ENCODE measurements at regions not wholly inside any gene's neighbourhood (a gene's known extent, or its start where the extent isn't known, plus 50 kb on each side); places are given as distances from the start of the nearest gene placed in this dataset.
"Not testable (repeated sequence)": the region's sequence is repeated elsewhere in the genome, so short reads cannot be mapped to it uniquely, and the experiment has no call there.

DNA sequence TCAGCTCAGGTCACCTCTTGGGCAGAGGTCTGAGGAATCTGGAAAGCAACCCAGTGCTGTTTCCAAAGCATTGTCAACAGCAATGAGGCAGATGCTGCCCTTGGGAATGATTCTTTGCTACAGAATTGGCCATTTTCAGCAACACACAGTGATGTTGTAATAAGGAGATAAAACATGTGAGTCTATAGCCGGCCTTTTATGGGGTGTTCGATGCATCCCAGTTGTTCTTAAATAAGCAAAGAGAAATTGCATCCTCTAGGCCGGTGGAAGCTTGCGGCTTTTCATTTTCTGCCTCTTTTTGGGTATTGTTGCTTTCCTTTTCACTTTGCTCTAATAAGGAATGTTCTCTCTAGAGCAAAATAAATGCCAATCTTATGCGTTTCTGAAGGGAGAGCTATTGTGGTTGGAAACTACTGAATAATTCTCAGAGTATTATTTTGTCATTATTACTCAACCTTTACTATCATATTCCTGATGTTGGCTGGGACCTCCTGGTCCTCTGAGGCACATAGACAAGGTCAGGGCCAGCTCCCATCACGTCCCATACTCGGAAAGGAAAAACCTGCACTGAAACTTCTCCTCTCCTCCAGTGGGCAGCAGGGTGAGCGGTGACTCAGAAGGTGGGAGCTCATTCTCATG, 214.2 kb downstream of the CDH26 start:
- DNase-seq: no peak

GRCh38 chr20:60177080-60177479, 218.9 kb downstream of the CDH26 start:
- DNase-seq: no peak

- no peak for DNase-seq
Measured at GRCh38 chr20:60180986-60181385, 222.8 kb downstream of the CDH26 start.

- no peak for DNase-seq
Measured at GRCh38 chr20:60186412-60186811, 228.2 kb downstream of the CDH26 start.

- no peak for DNase-seq
Measured at GRCh38 chr20:60187683-60188082, 229.5 kb downstream of the CDH26 start.

DNA sequence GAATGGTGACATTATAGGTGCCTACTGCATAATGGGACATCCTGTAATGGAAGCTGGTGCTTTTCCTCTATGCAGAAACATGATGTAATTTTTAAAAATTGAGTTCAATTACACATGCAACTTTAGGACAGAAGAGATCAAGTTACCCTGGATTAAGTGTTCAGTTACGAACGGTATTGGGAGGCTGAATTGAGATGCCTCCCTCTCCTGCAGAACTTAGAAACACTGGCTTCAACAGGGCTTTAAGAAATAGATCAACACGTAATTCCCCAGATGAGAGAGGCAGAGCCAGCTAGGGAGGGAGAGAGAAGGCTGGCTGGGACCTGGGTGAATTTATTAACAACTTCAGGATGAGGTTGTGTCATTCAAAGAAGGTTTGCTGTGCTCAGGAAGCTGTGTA, 232.8 kb downstream of the CDH26 start:
- no peak for DNase-seq

- no peak for DNase-seq
Measured at GRCh38 chr20:60192326-60192725, 234.1 kb downstream of the CDH26 start.

- DNase-seq: not testable (repeated sequence)
Measured at GRCh38 chr20:60199132-60199531, 240.9 kb downstream of the CDH26 start.

DNA sequence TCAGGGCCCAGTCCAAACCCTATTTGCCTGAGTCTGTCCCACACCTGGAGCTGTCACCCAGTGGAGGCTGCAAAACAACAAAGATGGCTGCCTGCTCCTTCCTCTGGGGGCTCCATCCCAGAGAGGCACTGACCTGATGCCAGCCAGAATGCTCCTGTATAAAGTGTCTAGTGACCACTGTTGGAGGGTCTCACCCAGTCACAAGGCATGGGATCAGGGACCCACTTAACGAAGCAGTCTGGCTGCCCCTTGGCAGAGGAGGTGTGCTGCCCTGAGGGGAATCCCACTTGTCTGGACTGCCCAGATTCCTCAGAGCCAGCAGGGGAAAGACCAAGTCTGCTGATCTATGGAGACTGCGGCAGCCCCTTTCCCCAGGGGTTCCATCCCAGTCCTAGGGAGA, 241.6 kb downstream of the CDH26 start:
- DNase-seq: no peak

GRCh38 chr20:60200305-60200918, 242.2 kb downstream of the CDH26 start:
- no peak for DNase-seq

DNA sequence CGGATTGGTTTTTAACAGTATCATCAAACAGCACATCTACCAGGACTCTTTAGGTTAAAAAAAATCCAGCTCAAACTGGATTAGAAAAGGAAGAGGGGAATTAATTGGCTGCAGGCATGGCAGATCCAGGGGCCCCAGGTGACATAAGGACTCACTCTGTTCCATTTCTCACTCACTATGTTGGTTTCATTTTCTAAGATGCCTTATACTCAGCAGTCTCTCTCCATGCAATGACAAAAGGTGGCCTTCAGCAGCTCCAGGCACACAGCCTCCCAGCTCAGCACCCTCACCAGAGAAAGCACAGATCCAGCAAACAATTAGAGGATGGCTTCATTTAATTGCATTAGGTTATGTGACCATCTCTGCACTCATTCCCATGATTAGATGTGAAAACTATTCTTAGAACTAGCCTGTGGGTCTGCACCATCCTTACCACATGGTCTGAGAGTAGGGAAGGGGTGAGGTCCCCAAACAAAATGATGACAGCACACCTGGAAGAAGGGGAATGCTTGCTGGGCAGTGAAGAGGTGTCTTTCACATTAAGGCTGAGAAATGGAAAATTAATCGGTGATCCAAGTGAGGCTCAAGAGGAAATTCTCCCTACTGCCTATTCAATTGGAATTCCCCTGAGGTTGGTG, 243.1 kb downstream of the CDH26 start:
- no peak for DNase-seq

GRCh38 chr20:60202046-60202445, 243.8 kb downstream of the CDH26 start:
- DNase-seq: no peak

DNA sequence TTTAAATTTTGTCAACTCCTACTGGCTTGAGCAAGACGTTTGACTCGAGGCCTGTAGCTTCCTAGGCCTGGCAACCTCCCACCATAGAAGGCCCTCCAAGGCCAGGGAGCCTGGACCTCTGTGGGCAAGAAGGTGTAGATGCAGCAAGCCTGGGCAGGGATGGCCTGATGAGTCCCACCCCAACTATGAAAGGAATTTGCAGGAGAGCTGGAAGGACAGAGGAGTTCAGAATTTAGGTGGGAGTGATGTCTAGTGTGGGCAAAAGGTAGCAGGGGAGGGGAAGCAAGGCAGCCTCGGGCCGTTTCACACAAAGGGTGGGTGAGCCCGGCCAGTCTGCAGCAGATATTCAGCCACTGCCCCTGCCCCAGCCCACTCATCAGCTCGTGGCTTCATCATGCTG, 245.2 kb downstream of the CDH26 start:
- DNase-seq: no peak

GRCh38 chr20:60204601-60205000, 246.4 kb downstream of the CDH26 start:
- no peak for DNase-seq

GRCh38 chr20:60206259-60206658, 248.0 kb downstream of the CDH26 start:
- peak; percentile 4 for DNase-seq

- DNase-seq: no peak
Measured at GRCh38 chr20:60209048-60209447, 250.8 kb downstream of the CDH26 start.

GRCh38 chr20:60210779-60211617, 252.8 kb downstream of the CDH26 start:
- DNase-seq: peak; percentile 18

DNA sequence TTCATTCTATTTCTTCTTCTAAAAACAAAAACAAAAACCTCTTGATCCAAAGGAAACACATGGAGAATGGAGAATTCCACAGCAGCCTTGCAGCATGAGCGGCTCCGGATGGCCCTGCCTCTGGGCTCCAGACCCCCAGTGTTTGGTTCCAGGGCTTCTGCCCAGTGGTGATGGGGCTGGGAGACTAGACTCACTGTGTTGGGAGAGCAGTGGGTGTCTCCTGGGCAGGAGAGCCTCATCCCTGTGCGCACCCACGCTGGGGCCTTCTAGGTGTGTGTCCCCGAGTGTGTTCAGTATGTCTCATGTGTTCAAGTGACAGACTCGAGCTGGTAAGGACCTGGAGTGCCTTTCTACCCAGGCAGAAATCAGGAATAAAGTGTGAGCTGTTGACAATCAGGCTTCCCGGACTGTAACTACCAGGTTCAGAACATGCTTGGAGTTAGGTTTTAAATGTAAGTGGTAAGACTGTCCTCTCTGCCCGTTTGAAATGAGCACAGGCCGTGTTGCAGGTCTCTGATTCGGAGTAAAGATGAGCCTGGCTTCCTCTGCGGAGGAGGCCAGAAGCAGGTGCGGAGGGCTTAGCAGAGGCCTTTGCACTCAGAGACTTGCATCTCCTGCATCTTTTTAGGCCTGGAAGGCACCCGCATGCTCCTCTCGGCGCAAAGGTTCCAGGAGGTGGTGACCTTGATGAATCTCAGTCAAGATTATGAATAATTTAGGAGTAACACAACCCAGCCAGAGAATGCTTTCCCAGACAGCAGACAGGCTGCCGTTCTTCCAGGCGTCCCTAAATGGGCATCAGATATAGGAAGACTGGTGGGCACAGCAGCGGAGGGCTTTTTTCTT, 253.6 kb downstream of the CDH26 start:
- DNase-seq: no peak

DNA sequence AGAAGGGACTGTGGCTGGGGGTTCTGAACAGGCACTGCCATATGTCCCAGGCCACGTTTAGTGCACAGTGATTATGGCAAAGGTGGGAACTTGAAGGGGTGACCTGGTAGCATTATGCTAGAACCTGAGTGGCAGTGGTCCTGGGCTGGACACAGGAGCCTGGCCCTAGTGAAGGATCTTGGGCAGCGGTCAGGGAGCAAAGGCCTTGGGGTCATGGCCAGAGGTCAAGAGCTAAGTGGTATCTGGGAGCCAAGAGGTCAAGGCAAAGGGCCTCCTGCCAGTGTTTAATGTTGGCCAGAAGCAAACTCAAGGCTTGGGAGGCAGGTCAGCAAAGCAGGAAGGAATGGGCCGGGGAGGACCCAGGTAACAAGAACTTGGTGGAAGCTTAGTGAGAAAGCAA, 254.5 kb downstream of the CDH26 start:
- DNase-seq: no peak

DNA sequence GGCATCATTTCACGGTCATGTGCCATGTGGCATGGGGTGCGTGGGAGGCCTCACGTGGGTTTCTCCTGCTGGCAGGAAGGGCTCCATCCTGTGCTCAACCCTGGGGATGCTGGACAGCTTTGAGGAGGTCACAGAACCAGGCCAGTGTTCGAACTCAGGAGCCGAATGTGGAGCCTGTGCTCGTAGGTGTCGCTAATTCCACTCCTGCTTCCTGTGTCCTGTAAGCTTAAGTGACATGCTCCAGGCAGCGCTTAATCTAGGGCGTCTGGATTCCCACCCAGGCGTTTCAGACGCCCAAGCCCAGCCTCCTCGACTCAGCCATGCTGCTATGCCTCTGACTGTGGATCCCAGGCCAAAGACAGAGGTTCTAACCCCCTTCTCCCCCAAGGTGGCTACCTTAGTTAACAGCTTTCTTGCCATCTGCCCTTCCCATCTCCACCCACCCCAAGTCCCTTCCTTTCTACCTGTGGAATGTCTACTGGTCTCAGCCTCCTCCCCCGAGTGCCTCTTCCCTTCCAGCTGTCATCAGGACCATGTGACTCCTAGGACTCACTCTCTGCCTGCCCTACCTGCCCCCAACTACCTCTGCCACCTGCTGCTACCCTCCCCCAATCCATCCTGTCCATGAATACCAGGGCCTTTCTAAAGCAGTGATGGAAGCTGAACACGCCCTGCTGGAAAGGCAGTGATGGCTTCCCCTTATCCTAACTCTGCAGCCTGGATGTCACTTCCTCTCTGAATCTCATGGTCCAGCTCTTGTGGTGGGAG, 255.1 kb downstream of the CDH26 start:
- no peak for DNase-seq

- no peak for DNase-seq
Measured at GRCh38 chr20:60214901-60215815, 256.9 kb downstream of the CDH26 start.

Measured in NCI-H1092 (cell line).